Ovary (tissue), 7 donors: ENCODE measurements at regions not wholly inside any gene's neighbourhood (a gene's known extent, or its start where the extent isn't known, plus 50 kb on each side); places are given as distances from the start of the nearest gene placed in this dataset.

Experiments
- DNase-seq, 5 donors: peaks; one replicate each; pipeline ENCODE4 v3.0.0-alpha.2; 2019 to 2020
- H3K27ac ChIP-seq, 2 donors: fragments of 200-600 bp; one replicate each; pipeline versions ENCODE4 v1.5.1 to v1.8.0; 2019 to 2022
- H3K27me3 ChIP-seq: fragments of 200-600 bp; one replicate; pipeline ENCODE4 v1.8.0; 2022
- H3K36me3 ChIP-seq: fragments of 200-600 bp; sonication (generic); one replicate; pipeline ENCODE4 v1.5.1; 2019
- H3K4me1 ChIP-seq: one replicate; pipeline ENCODE4 v1.8.1; 2013; ENCODE audit warnings: mild to moderate bottlenecking, moderate library complexity; ENCODE audit not compliant: insufficient read depth
- H3K4me3 ChIP-seq: fragments of 200-600 bp; sonication (generic); one replicate; pipeline ENCODE4 v1.5.1; 2017
- H3K9me3 ChIP-seq, 2 donors: fragments of 200-600 bp in 1 of 2; sonication (generic) in 1 of 2; one replicate each; pipeline versions ENCODE4 v1.5.1 to v1.8.1; 2013 to 2019; ENCODE audit warnings: mild to moderate bottlenecking in 1 of 2, moderate library complexity in 1 of 2
- EP300 ChIP-seq: sonication (generic); formaldehyde crosslinking; IDR thresholded peaks from one replicate; pipeline ENCODE4 v1.6.1; 2017; ENCODE audit warnings: antibody characterized with exemption
- POLR2A ChIP-seq: fragments of 450-650 bp; IDR thresholded peaks from one replicate; pipeline ENCODE4 v1.6.1; 2017; ENCODE audit warnings: antibody characterized with exemption, mild to moderate bottlenecking, moderate library complexity
- WGBS, 3 donors: extraction: QIAGEN DNeasy Blood & Tissue Kit in 1 of 3; methylation state at CpG; one replicate each; pipeline versions ENCODE4 v1.1.5 to v1.1.7; 2013 to 2017; 5-methylcytosine and 5-hydroxymethylcytosine counted together
- intact Hi-C, 4 donors: fragments of 100-400 bp; cut with DNase I; formaldehyde crosslinking; loops; one replicate each; pipeline versions ENCODE4 v1.11.0 to v1.15.1; 2022 to 2023
- TF ChIP-seq, protein P1 (sequence below), 3 donors: fragments of 450-650 bp in 2 of 3; fragments of 200-600 bp in 1 of 3; IDR thresholded peaks; one replicate each; pipeline versions ENCODE4 v1.5.1 to v1.8.0; 2016 to 2022; ENCODE audit warnings: antibody characterized with exemption in 3 of 3, mild to moderate bottlenecking in 1 of 3
- donor health status: DM: no; HTN: no; CAD: no; lungs with moderate emphysema.
- donor health status: DM: no; HTN: no; CAD: no.
- donor health status: Bipolar disorder and iron deficiency.
- donor health status: DM: no; HTN: no; CAD: no.
- donor health status: DM: yes; HTN: yes; CAD: no.

DNA sequence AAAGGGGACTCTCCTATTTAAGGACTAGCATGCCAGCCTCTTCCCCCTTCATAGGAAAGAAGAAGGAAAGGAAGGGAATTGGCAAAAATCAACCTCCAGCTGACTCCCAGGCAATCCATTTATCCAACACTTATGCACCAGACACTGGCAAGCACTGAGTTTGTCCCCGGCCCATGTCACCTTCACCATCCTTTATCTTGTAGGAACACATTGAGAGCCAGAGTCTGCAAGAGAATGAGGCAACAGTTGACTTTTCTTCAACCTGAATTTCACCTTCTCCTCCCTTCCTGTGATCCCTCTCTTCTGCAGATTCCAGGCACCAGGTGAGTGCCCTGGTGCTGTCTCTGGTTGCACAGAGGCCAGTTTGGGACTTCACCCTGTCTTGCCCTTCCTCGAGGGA lies 264.3 kb upstream of the ECI2 start:
- Histone ChIP-seq H3K36me3 (no peaks in the 10 kb centered on the region), H3K9me3 (no peaks in the 10 kb centered on the region), H3K4me3 (no peak overlapping the region), H3K4me1 (peaks cover 4% of the 10 kb centered on the region), H3K27ac (no peak overlapping the region), H3K27me3 (no peaks in the 10 kb centered on the region)
- no peak for TF ChIP-seq EP300
- TF ChIP-seq, protein P1, sequence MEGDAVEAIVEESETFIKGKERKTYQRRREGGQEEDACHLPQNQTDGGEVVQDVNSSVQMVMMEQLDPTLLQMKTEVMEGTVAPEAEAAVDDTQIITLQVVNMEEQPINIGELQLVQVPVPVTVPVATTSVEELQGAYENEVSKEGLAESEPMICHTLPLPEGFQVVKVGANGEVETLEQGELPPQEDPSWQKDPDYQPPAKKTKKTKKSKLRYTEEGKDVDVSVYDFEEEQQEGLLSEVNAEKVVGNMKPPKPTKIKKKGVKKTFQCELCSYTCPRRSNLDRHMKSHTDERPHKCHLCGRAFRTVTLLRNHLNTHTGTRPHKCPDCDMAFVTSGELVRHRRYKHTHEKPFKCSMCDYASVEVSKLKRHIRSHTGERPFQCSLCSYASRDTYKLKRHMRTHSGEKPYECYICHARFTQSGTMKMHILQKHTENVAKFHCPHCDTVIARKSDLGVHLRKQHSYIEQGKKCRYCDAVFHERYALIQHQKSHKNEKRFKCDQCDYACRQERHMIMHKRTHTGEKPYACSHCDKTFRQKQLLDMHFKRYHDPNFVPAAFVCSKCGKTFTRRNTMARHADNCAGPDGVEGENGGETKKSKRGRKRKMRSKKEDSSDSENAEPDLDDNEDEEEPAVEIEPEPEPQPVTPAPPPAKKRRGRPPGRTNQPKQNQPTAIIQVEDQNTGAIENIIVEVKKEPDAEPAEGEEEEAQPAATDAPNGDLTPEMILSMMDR (IDR thresholded peaks at IDR 0.05) = no peak
- no peak for TF ChIP-seq POLR2A
- intact Hi-C loops = no loop called here
- no peak for DNase-seq
- WGBS, 3 donors = 75 to 85% (median 78%) methylated on average over 2 of the region's 2 CpGs

DNA sequence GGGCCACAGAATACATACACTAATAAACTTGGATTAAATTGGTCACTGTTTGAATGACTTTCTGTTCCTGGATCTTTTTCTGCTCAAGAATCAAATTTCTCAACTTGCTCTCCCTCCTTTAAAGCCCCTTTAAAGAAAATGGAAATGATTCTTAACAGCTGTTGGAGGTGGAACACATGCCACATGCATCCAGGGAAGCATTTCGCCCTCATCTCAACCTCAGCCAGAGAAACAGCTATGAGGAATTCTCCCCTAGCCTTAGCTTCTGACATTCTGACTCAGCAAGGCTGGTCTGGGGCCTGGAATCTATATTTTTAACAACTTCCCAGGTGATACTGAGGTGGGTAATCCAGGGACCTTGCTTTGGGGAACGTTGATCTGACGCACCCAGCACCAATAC lies 263.4 kb upstream of the ECI2 start:
- Histone ChIP-seq H3K27ac (no peak overlapping the region), H3K4me3 (no peak overlapping the region), H3K27me3 (no peaks in the 10 kb centered on the region), H3K36me3 (no peaks in the 10 kb centered on the region), H3K9me3 (no peaks in the 10 kb centered on the region), H3K4me1 (peaks cover 4% of the 10 kb centered on the region)
- DNase-seq = no peak
- 72 to 84% (median 73%) methylated on average over 3 of the region's 3 CpGs for WGBS, 3 donors
- TF ChIP-seq POLR2A (no peak), EP300 (no peak)
- TF ChIP-seq, protein P1 (IDR thresholded peaks at IDR 0.05) = no peak
- intact Hi-C loops = no loop called here

DNA sequence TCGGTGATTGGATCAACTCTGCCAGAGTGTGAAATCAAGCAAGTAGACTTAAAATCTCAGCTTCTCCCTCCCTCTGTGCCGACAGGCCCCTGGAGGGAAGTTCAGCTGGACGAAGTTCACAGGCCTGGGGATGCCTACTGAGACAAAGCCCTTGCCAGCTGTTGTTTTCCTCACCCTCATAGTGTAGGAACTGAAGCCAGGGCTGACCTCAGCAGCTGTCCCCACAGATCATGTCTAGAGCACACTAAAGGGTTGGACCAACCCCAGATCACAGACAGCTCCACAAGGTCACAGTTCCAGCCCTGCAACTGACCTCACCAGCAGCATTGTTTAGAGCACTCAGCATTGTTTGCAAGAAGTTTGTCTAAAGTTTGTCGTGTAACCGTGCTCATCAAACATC lies 261.9 kb upstream of the ECI2 start:
- TF ChIP-seq POLR2A = no peak
- TF ChIP-seq, protein P1 (IDR thresholded peaks at IDR 0.05) = no peak
- no peak for TF ChIP-seq EP300
- WGBS, 3 donors = 50 to 72% (median 61%) methylated on average over 5 of the region's 5 CpGs
- no peaks in the 10 kb centered on the region for H3K9me3 ChIP-seq
- H3K27me3 ChIP-seq = no peaks in the 10 kb centered on the region
- H3K4me1 ChIP-seq = peaks cover 4% of the 10 kb centered on the region
- H3K27ac ChIP-seq = no peak overlapping the region
- H3K4me3 ChIP-seq = no peak overlapping the region
- intact Hi-C loops = no loop called here
- DNase-seq = no peak
- H3K36me3 ChIP-seq = no peaks in the 10 kb centered on the region

DNA sequence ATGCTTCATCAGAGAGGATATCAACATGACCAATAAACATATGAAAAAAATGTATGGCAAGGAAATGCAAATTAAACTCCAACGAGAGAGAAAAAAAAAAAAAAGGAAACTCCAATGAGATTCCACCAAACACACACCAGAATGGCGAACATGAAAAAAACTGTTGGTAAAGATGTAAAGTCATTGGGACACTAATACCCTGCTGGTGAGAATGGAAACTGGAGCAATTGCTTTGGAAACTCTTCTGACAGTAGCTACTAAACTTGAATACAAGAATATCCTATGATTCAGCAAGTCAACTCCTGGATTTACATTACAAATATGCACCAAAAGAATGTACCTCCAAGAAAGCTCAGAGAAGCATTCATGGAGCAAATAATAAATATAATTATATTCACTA lies 260.7 kb upstream of the ECI2 start:
- Histone ChIP-seq H3K27me3 (no peaks in the 10 kb centered on the region), H3K4me3 (no peak overlapping the region), H3K27ac (no peak overlapping the region), H3K4me1 (no peaks in the 10 kb centered on the region), H3K9me3 (no peaks in the 10 kb centered on the region), H3K36me3 (no peaks in the 10 kb centered on the region)
- 65 to 77% (median 76%) methylated on average over 2 of the region's 2 CpGs for WGBS, 3 donors
- DNase-seq = no peak
- intact Hi-C loops = no loop called here
- TF ChIP-seq, protein P1 (IDR thresholded peaks at IDR 0.05) = no peak
- TF ChIP-seq EP300 (no peak), POLR2A (no peak)

DNA sequence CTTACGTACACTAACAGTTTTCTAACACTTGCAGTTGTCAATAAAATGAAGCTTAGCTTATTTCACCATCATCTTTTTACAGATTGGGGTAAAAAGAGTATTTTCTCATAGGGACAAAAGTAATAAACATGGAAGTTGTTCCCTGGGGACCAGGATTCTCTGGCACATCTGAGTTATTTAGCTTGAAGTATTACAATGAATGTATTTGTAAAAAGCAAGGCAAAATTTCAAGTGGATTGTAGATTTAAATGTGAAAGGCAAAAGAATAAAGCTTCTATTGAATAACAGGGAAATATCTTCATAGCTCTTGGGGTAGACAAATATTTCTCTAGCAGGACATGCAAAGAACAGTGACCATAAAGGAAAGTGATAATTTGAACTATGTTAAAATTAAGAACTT lies 260.0 kb upstream of the ECI2 start:
- intact Hi-C loops = no loop called here
- no peak for DNase-seq
- H3K27me3 ChIP-seq = no peaks in the 10 kb centered on the region
- no peaks in the 10 kb centered on the region for H3K36me3 ChIP-seq
- no peak overlapping the region for H3K27ac ChIP-seq
- no peak overlapping the region for H3K4me3 ChIP-seq
- TF ChIP-seq POLR2A (no peak), EP300 (no peak)
- TF ChIP-seq, protein P1 (IDR thresholded peaks at IDR 0.05) = no peak
- no peaks in the 10 kb centered on the region for H3K9me3 ChIP-seq
- no peaks in the 10 kb centered on the region for H3K4me1 ChIP-seq
- 72 to 86% (median 83%) methylated on average over 1 of the region's 1 CpG for WGBS, 3 donors
